ENCODE measurements at regions not wholly inside any gene's neighbourhood (a gene's known extent, or its start where the extent isn't known, plus 50 kb on each side); places are given as distances from the start of the nearest gene placed in this dataset.

- H3K36me3 Mint-ChIP-seq (ENCODE audit: low read depth), result no peaks in the 10 kb centered on the region
- intact Hi-C loops (cut with DNase I, micrococcal nuclease), result no loop called here
- H3K4me1 Mint-ChIP-seq, result no peaks in the 10 kb centered on the region
- POLR2A ChIA-PET, result no interaction called here
- no peaks in the 10 kb centered on the region for H3K9me3 Mint-ChIP-seq (ENCODE audit: low read depth)
- peaks cover 8% of the 10 kb centered on the region for H3K27me3 Mint-ChIP-seq
- H3K4me3 Mint-ChIP-seq, result no peak overlapping the region
- no peak for DNase-seq
- H3K27ac Mint-ChIP-seq, result no peak overlapping the region
- CTCF ChIA-PET, result no interaction called here
- no peak for ATAC-seq
Observed at GRCh38 chr2:198456418-198456817, 652.0 kb downstream of the PLCL1 start.

- ATAC-seq, result no peak
- Mint-ChIP-seq H3K4me3 (no peak overlapping the region), H3K4me1 (no peaks in the 10 kb centered on the region), H3K27me3 (peaks cover 8% of the 10 kb centered on the region), H3K27ac (no peak overlapping the region), H3K36me3 (ENCODE audit: low read depth) (no peaks in the 10 kb centered on the region), H3K9me3 (ENCODE audit: low read depth) (no peaks in the 10 kb centered on the region)
- ChIA-PET CTCF (no interaction called here), POLR2A (no interaction called here)
- intact Hi-C loops (cut with DNase I, micrococcal nuclease), result no loop called here
- DNase-seq, result no peak
Observed at GRCh38 chr2:198453866-198454265, 649.5 kb downstream of the PLCL1 start.

GRCh38 chr2:198452327-198452726 lies 647.9 kb downstream of the PLCL1 start:
- no peak overlapping the region for H3K4me3 Mint-ChIP-seq
- ChIA-PET CTCF (no interaction called here), POLR2A (no interaction called here)
- H3K36me3 Mint-ChIP-seq (ENCODE audit: low read depth), result no peaks in the 10 kb centered on the region
- H3K27me3 Mint-ChIP-seq, result peaks cover 8% of the 10 kb centered on the region
- intact Hi-C loops (cut with DNase I, micrococcal nuclease), result no loop called here
- ATAC-seq (no peak), DNase-seq (no peak)
- no peaks in the 10 kb centered on the region for H3K4me1 Mint-ChIP-seq
- no peak overlapping the region for H3K27ac Mint-ChIP-seq
- no peaks in the 10 kb centered on the region for H3K9me3 Mint-ChIP-seq (ENCODE audit: low read depth)

- ATAC-seq, result no peak
- no peaks in the 10 kb centered on the region for H3K36me3 Mint-ChIP-seq (ENCODE audit: low read depth)
- ChIA-PET CTCF (interaction anchor here (1.1 kb wide), 1 partner anchor 10 kb away, joined by 3 read pairs; no protein-coding TSS in a partner anchor), POLR2A (no interaction called here)
- DNase-seq, result no peak
- no peaks in the 10 kb centered on the region for H3K4me1 Mint-ChIP-seq
- intact Hi-C loops (cut with DNase I, micrococcal nuclease), result no loop called here
- H3K4me3 Mint-ChIP-seq, result no peak overlapping the region
- H3K27me3 Mint-ChIP-seq, result peaks cover 2% of the 10 kb centered on the region
- no peaks in the 10 kb centered on the region for H3K9me3 Mint-ChIP-seq (ENCODE audit: low read depth)
- H3K27ac Mint-ChIP-seq, result no peak overlapping the region
Observed at GRCh38 chr2:198448789-198449188, 644.4 kb downstream of the PLCL1 start.

- CTCF ChIA-PET, result no interaction called here
- H3K4me3 Mint-ChIP-seq, result no peak overlapping the region
Observed at GRCh38 chr2:198444800-198445287, 640.5 kb downstream of the PLCL1 start.

GRCh38 chr2:198441901-198442300 lies 637.5 kb downstream of the PLCL1 start:
- POLR2A ChIA-PET, result interaction anchor here (0.6 kb wide), 1 partner anchor 468 kb away, joined by 4 read pairs; no protein-coding TSS in a partner anchor
- peak; percentile 44 for ATAC-seq

More at GRCh38 chr2:198444800-198445287, 640.5 kb downstream of the PLCL1 start:
- intact Hi-C loops (cut with DNase I, micrococcal nuclease), result no loop called here
- Mint-ChIP-seq H3K27ac (no peak overlapping the region), H3K9me3 (ENCODE audit: low read depth) (no peaks in the 10 kb centered on the region), H3K27me3 (peaks cover 7% of the 10 kb centered on the region), H3K36me3 (ENCODE audit: low read depth) (no peaks in the 10 kb centered on the region), H3K4me1 (peaks cover 15% of the 10 kb centered on the region)
- POLR2A ChIA-PET, result no interaction called here
- no peak for ATAC-seq
- DNase-seq, result no peak

GRCh38 chr2:198441246-198441645 lies 636.9 kb downstream of the PLCL1 start:
- CTCF ChIA-PET, result no interaction called here
- intact Hi-C loops (cut with DNase I, micrococcal nuclease), result no loop called here

More at GRCh38 chr2:198441901-198442300, 637.5 kb downstream of the PLCL1 start:
- peaks cover 13% of the 10 kb centered on the region for H3K27me3 Mint-ChIP-seq
- CTCF ChIA-PET, result no interaction called here
- DNase-seq, result no peak
- no peak overlapping the region for H3K27ac Mint-ChIP-seq
- H3K4me3 Mint-ChIP-seq, result no peak overlapping the region
- peaks cover 15% of the 10 kb centered on the region for H3K4me1 Mint-ChIP-seq
- no peaks in the 10 kb centered on the region for H3K9me3 Mint-ChIP-seq (ENCODE audit: low read depth)
- intact Hi-C loops (cut with DNase I, micrococcal nuclease), result no loop called here
- no peaks in the 10 kb centered on the region for H3K36me3 Mint-ChIP-seq (ENCODE audit: low read depth)

GRCh38 chr2:198440833-198441232 lies 636.4 kb downstream of the PLCL1 start:
- ATAC-seq (no peak), DNase-seq (no peak)
- no peaks in the 10 kb centered on the region for H3K36me3 Mint-ChIP-seq (ENCODE audit: low read depth)
- CTCF ChIA-PET, result no interaction called here
- H3K4me3 Mint-ChIP-seq, result no peak overlapping the region
- POLR2A ChIA-PET, result interaction anchor here (0.6 kb wide), 1 partner anchor 27 kb away, joined by 3 read pairs; no protein-coding TSS in a partner anchor
- H3K27ac Mint-ChIP-seq, result no peak overlapping the region
- H3K27me3 Mint-ChIP-seq, result peaks cover 13% of the 10 kb centered on the region
- intact Hi-C loops (cut with DNase I, micrococcal nuclease), result no loop called here
- peaks cover 15% of the 10 kb centered on the region for H3K4me1 Mint-ChIP-seq
- no peaks in the 10 kb centered on the region for H3K9me3 Mint-ChIP-seq (ENCODE audit: low read depth)

More at GRCh38 chr2:198441246-198441645, 636.9 kb downstream of the PLCL1 start:
- Mint-ChIP-seq H3K9me3 (ENCODE audit: low read depth) (no peaks in the 10 kb centered on the region), H3K4me1 (peaks cover 15% of the 10 kb centered on the region), H3K27me3 (peaks cover 13% of the 10 kb centered on the region), H3K36me3 (ENCODE audit: low read depth) (no peaks in the 10 kb centered on the region), H3K4me3 (no peak overlapping the region), H3K27ac (no peak overlapping the region)
- peak; percentile 49 for ATAC-seq
- DNase-seq, result peak; percentile 17
- POLR2A ChIA-PET, result interaction anchor here (0.6 kb wide), 2 partner anchors 27 to 467 kb away, joined by 3 to 4 read pairs; no protein-coding TSS in a partner anchor

- Mint-ChIP-seq H3K36me3 (ENCODE audit: low read depth) (no peaks in the 10 kb centered on the region), H3K27ac (no peak overlapping the region), H3K4me3 (no peak overlapping the region), H3K27me3 (peaks cover 19% of the 10 kb centered on the region), H3K9me3 (ENCODE audit: low read depth) (no peaks in the 10 kb centered on the region), H3K4me1 (peaks cover 15% of the 10 kb centered on the region)
- CTCF ChIA-PET, result no interaction called here
- ATAC-seq, result no peak
- intact Hi-C loops (cut with DNase I, micrococcal nuclease), result no loop called here
- POLR2A ChIA-PET, result no interaction called here
- DNase-seq, result no peak
Observed at GRCh38 chr2:198438331-198438730, 633.9 kb downstream of the PLCL1 start.

- POLR2A ChIA-PET, result no interaction called here
- DNase-seq (no peak), ATAC-seq (peak; percentile 53)
- H3K9me3 Mint-ChIP-seq (ENCODE audit: low read depth), result no peaks in the 10 kb centered on the region
- intact Hi-C loops (cut with DNase I, micrococcal nuclease), result no loop called here
- peaks cover 5% of the 10 kb centered on the region for H3K27me3 Mint-ChIP-seq
- no peaks in the 10 kb centered on the region for H3K36me3 Mint-ChIP-seq (ENCODE audit: low read depth)
- peaks cover 3% of the 10 kb centered on the region for H3K4me1 Mint-ChIP-seq
- H3K27ac Mint-ChIP-seq, result no peak overlapping the region
- CTCF ChIA-PET, result no interaction called here
- H3K4me3 Mint-ChIP-seq, result no peak overlapping the region
Observed at GRCh38 chr2:198424112-198424511, 619.7 kb downstream of the PLCL1 start.

- Mint-ChIP-seq H3K27me3 (peaks cover 5% of the 10 kb centered on the region), H3K27ac (no peak overlapping the region), H3K4me3 (no peak overlapping the region), H3K9me3 (ENCODE audit: low read depth) (no peaks in the 10 kb centered on the region), H3K4me1 (no peaks in the 10 kb centered on the region), H3K36me3 (ENCODE audit: low read depth) (no peaks in the 10 kb centered on the region)
- ATAC-seq (no peak), DNase-seq (no peak)
- ChIA-PET CTCF (no interaction called here), POLR2A (no interaction called here)
- intact Hi-C loops (cut with DNase I, micrococcal nuclease), result no loop called here
Observed at GRCh38 chr2:198417836-198418235, 613.4 kb downstream of the PLCL1 start.

- DNase-seq (no peak), ATAC-seq (no peak)
- ChIA-PET CTCF (no interaction called here), POLR2A (no interaction called here)
- Mint-ChIP-seq H3K4me1 (no peaks in the 10 kb centered on the region), H3K27ac (no peak overlapping the region), H3K9me3 (ENCODE audit: low read depth) (no peaks in the 10 kb centered on the region), H3K27me3 (peaks cover 2% of the 10 kb centered on the region), H3K4me3 (no peak overlapping the region), H3K36me3 (ENCODE audit: low read depth) (no peaks in the 10 kb centered on the region)
- intact Hi-C loops (cut with DNase I, micrococcal nuclease), result no loop called here
Observed at GRCh38 chr2:198414976-198415375, 610.6 kb downstream of the PLCL1 start.

- no peak overlapping the region for H3K27ac Mint-ChIP-seq
- POLR2A ChIA-PET, result no interaction called here
- peaks cover 12% of the 10 kb centered on the region for H3K27me3 Mint-ChIP-seq
- no peaks in the 10 kb centered on the region for H3K36me3 Mint-ChIP-seq (ENCODE audit: low read depth)
- no peak for ATAC-seq
- H3K4me1 Mint-ChIP-seq, result no peaks in the 10 kb centered on the region
- no peaks in the 10 kb centered on the region for H3K9me3 Mint-ChIP-seq (ENCODE audit: low read depth)
- CTCF ChIA-PET, result no interaction called here
- intact Hi-C loops (cut with DNase I, micrococcal nuclease), result no loop called here
- H3K4me3 Mint-ChIP-seq, result no peak overlapping the region
- no peak for DNase-seq
Observed at GRCh38 chr2:198411936-198412335, 607.5 kb downstream of the PLCL1 start.

Measured in activated CD4-positive, alpha-beta T cell treated with anti-CD3 and anti-CD28 coated beads for 36 hours (primary cell).